OCI-LY7 (cell line): ENCODE measurements at regions not wholly inside any gene's neighbourhood (a gene's known extent, or its start where the extent isn't known, plus 50 kb on each side); places are given as distances from the start of the nearest gene placed in this dataset.
"Not testable (repeated sequence)": the region's sequence is repeated elsewhere in the genome, so short reads cannot be mapped to it uniquely, and the experiment has no call there.

Experiments used
- BruUV-seq: library from RNA; stranded (reverse); fragments of 400-500 nt; replicated peaks from 2 replicates; lab custom pipeline; 2021; lab: Mats Ljungman, UMichigan
- CTCF ChIA-PET: fragments of 300-600 bp; sonication (Branson Sonifier 250); formaldehyde crosslinking; loops from one replicate; lab custom pipeline; 2022; ENCODE audit warnings: antibody characterized with exemption; ENCODE audit not compliant: unreplicated experiment; lab: Charles Lee
- POLR2A ChIA-PET: fragments of 300-600 bp; sonication (Branson Sonifier 250); formaldehyde crosslinking; loops from one replicate; lab custom pipeline; 2022; ENCODE audit warnings: antibody characterized with exemption; lab: Charles Lee
- DNase-seq: peaks from one replicate; pipeline ENCODE4 v3.0.0-alpha.2; 2015; ENCODE audit warnings: low spot score
- H2AFZ ChIP-seq: fragments of 200-600 bp; sonication (generic), shearing (Covaris generic); 2 replicates; pipeline ENCODE4 v1.6.1; 2014; ENCODE audit warnings: mild to moderate bottlenecking, antibody characterized with exemption, low read length, moderate library complexity
- H3K27ac ChIP-seq: fragments of 200-600 bp; sonication (generic); 2 replicates; pipeline ENCODE4 v1.5.1; 2014; ENCODE audit warnings: mixed run types, low read depth, mild to moderate bottlenecking, moderate library complexity, low read length, inconsistent platforms; ENCODE audit not compliant: poor library complexity, severe bottlenecking
- H3K36me3 ChIP-seq: fragments of 200-600 bp; sonication (generic); 2 replicates; pipeline ENCODE4 v1.6.1; 2014; ENCODE audit warnings: mild to moderate bottlenecking, antibody characterized with exemption, low read length, moderate library complexity, mixed read lengths; ENCODE audit not compliant: insufficient read depth
- H3K4me1 ChIP-seq: fragments of 200-600 bp; sonication (generic); 2 replicates; pipeline ENCODE4 v1.5.1; 2014; ENCODE audit warnings: mild to moderate bottlenecking, low read length; ENCODE audit not compliant: insufficient read depth, poor library complexity, severe bottlenecking
- H3K4me2 ChIP-seq: fragments of 200-600 bp; sonication (generic); 2 replicates; pipeline ENCODE4 v1.6.1; 2014; ENCODE audit warnings: mild to moderate bottlenecking, low read length
- H3K4me3 ChIP-seq: fragments of 200-600 bp; sonication (generic); 2 replicates; pipeline ENCODE4 v1.5.1; 2014; ENCODE audit warnings: mild to moderate bottlenecking, low read depth, low read length; ENCODE audit not compliant: poor library complexity, severe bottlenecking
- H3K79me2 ChIP-seq: fragments of 200-600 bp; sonication (generic); 2 replicates; pipeline ENCODE4 v1.6.1; 2016; ENCODE audit warnings: low read depth, mild to moderate bottlenecking, low read length, moderate library complexity, mixed read lengths; ENCODE audit not compliant: insufficient read depth
- H3K9me2 ChIP-seq: fragments of 200-600 bp; sonication (generic); 2 replicates; pipeline ENCODE4 v1.6.1; 2016; ENCODE audit warnings: mild to moderate bottlenecking, low read length, mixed read lengths; ENCODE audit not compliant: insufficient read depth
- H3K9me3 ChIP-seq: fragments of 200-600 bp; sonication (generic); 2 replicates; pipeline ENCODE4 v1.6.1; 2014; ENCODE audit warnings: mild to moderate bottlenecking, mixed run types, low read length, mixed read lengths
- H4K20me1 ChIP-seq: fragments of 200-600 bp; sonication (generic); 2 replicates; pipeline ENCODE4 v1.6.1; 2014; ENCODE audit warnings: mild to moderate bottlenecking, antibody characterized with exemption, low read length, moderate library complexity, mixed read lengths; ENCODE audit not compliant: insufficient read depth
- CTCF ChIP-seq: fragments of 200-600 bp; sonication (generic); conservative IDR thresholded peaks from 2 replicates; pipeline ENCODE4 v1.5.1; 2014; ENCODE audit warnings: mild to moderate bottlenecking, antibody characterized with exemption, low read length, moderate library complexity, mixed read lengths
- EZH2phosphoT487 ChIP-seq: fragments of 200-600 bp; sonication (generic); IDR thresholded peaks from 2 replicates; pipeline ENCODE4 v1.6.1; 2018; ENCODE audit warnings: low read depth, borderline replicate concordance, mild to moderate bottlenecking, mixed run types, antibody characterized with exemption, low read length, moderate library complexity, mixed read lengths
- intact Hi-C: fragments of 100-400 bp; cut with micrococcal nuclease; formaldehyde crosslinking; loops from one replicate; pipeline ENCODE4 v1.10.0; 2022; ENCODE audit not compliant: unreplicated experiment

GRCh38 chr18:49722477-49722876 is 90.9 kb downstream of the ACAA2 start:
- H3K79me2 ChIP-seq: no peaks in the 10 kb centered on the region
- no peak overlapping the region for H3K4me2 ChIP-seq
- H4K20me1 ChIP-seq: no peaks in the 10 kb centered on the region
- H3K36me3 ChIP-seq: no peaks in the 10 kb centered on the region
- no peak overlapping the region for H2AFZ ChIP-seq
- ChIA-PET CTCF (no interaction called here), POLR2A (no interaction called here)
- BruUV-seq: no TSS peak
- intact Hi-C loops: no loop called here
- no peak overlapping the region for H3K27ac ChIP-seq
- no peak overlapping the region for H3K4me3 ChIP-seq
- no peaks in the 10 kb centered on the region for H3K4me1 ChIP-seq
- TF ChIP-seq EZH2phosphoT487 (no peak), CTCF (no peak)
- no peak for DNase-seq
- H3K9me2 ChIP-seq: no peaks in the 10 kb centered on the region
- no peaks in the 10 kb centered on the region for H3K9me3 ChIP-seq

- Histone ChIP-seq H2AFZ (no peak overlapping the region), H3K4me3 (no peak overlapping the region), H4K20me1 (no peaks in the 10 kb centered on the region), H3K36me3 (no peaks in the 10 kb centered on the region), H3K9me3 (no peaks in the 10 kb centered on the region), H3K9me2 (no peaks in the 10 kb centered on the region), H3K79me2 (no peaks in the 10 kb centered on the region), H3K4me2 (no peak overlapping the region), H3K27ac (no peak overlapping the region), H3K4me1 (no peaks in the 10 kb centered on the region)
- TF ChIP-seq EZH2phosphoT487 (no peak), CTCF (no peak)
- CTCF ChIA-PET: no interaction called here
- intact Hi-C loops: no loop called here
- no TSS peak for BruUV-seq
- DNase-seq: no peak
- POLR2A ChIA-PET: no interaction called here
Measured at GRCh38 chr18:49721981-49722380, 91.4 kb downstream of the ACAA2 start.

- H3K9me2 ChIP-seq, H3K27ac ChIP-seq, CTCF ChIA-PET, BruUV-seq, DNase-seq, H3K9me3 ChIP-seq, POLR2A ChIA-PET, intact Hi-C loops, H3K4me3 ChIP-seq, H3K4me1 ChIP-seq, H4K20me1 ChIP-seq, H2AFZ ChIP-seq, H3K36me3 ChIP-seq, H3K4me2 ChIP-seq, H3K79me2 ChIP-seq: not testable (repeated sequence)
Measured at GRCh38 chr18:49720944-49721343, 92.4 kb downstream of the ACAA2 start.
